GM21723 (cell line): ENCODE measurements at regions not wholly inside any gene's neighbourhood (a gene's known extent, or its start where the extent isn't known, plus 50 kb on each side); places are given as distances from the start of the nearest gene placed in this dataset.
"Not testable (repeated sequence)": the region's sequence is repeated elsewhere in the genome, so short reads cannot be mapped to it uniquely, and the experiment has no call there.

Source experiments
- ATAC-seq: cut with Tn5 transposase; IDR thresholded peaks from one replicate; pipeline ENCODE4 v1.9.1; 2021; ENCODE audit warnings: mild to moderate bottlenecking, moderate library complexity; ENCODE audit not compliant: unreplicated experiment

DNA sequence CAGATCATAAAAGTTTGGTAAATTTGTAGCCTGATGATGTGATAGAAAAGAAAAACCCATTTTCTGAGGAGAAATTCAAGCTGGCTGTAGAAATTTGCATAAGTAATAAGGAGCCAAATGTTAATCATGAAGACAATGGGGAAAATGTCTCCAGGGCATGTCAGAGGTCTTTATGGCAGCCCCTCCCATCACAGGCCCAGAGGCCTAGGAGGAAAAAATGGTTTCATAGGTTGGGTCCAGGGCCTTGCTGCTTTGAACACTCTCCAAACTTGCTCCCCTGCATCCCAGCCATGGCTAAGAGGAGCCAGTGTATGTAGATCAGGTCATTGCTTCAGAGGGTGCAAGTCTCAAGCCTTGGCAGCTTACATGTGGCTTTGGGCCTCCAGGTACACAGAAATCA, 903.9 kb upstream of the ADAMTS5 start:
- ATAC-seq = not testable (repeated sequence)

DNA sequence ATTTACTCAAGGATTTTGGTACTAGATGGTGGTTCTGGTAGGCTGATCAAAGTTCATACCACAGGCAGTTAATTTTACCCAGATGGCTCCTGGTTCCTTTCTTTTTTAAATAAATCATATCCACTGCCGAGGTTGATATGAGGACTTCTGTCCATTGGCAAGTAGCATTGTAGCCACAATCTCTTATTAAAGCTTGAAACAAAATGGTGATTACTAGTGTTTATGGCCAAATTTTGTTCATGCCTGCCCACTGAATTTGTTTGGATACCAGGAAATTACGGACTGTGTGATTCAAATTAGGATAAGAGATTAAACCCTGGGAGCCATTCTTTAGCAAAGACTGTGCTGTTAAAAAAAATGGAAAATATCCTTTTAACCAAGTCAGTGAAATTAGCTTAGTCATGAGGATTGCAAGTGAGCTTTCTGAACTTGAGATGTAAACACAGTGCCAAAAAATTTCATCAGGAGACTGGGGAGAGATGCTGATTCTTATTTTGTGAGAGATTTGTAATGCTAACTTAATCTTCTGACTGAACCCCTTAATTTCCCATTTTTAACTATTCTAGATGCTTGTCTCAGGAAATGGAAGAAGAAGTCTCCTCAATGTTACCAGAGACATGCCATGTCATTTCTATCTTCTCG, 893.5 kb upstream of the ADAMTS5 start:
- not testable (repeated sequence) for ATAC-seq

DNA sequence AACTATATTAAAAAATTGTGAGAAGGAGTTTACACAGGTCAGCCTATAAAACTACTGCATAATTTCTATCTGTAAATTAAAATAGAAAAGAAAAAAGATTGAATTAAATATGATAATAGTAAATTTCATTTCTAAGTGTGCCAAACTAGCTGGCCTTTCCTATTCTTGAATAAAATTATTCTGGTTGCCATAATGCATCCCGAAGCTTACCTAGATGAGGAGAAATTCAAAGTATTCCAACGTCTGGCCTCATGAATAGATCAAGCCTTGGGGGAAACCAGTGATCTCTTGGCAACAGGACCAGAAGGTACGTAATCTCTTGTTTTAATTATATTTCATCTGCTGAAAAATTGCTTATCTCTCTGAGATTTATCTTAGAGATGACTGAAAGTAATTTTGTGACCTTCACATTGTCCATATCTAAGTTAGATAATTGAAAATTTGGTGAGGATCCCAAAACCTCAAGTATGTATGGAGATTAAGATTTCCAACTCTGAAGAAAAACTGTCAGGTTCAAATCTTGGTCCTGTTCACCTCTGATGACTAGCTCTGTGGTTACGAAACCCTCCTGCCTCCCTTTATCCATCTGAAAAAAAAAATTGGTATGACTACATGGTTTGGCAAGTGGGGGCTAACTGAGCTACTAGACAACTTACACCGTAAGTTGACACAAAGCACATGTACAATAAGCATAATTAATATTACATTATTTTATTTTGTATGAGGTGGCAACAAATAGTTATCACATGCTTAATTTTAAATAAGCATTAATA, 891.4 kb upstream of the ADAMTS5 start:
- not testable (repeated sequence) for ATAC-seq

- not testable (repeated sequence) for ATAC-seq
Measured at GRCh38 chr21:27856988-27857387, 890.1 kb upstream of the ADAMTS5 start.

DNA sequence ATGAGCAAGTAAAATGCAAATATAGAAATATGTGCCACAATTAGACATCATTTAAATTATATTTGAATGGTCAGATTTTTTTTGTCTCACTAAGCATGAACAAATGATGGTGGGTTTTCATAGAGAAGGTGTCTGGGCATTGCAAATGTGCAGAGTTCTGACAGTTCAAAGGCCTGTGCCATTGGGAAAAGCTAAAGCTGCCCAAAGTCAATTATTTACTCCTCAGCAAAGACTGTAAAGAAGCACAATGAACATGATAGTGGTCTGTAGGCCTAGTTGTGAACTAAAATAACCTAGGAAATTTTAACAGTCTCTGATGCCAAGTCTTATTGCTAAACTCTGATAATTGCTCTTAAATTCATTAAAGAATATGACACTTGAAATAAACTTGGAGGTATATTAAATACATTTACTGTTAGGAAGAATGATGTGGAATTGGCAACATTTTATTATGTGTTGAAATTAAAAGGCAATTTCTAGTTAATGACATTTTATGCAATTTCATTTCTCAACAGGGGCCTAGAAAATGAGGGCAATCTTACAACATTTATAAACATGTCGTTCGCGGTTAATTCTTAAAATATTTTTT, 874.3 kb upstream of the ADAMTS5 start:
- ATAC-seq = no peak

- ATAC-seq = no peak
Measured at GRCh38 chr21:27840262-27840661, 873.4 kb upstream of the ADAMTS5 start.

DNA sequence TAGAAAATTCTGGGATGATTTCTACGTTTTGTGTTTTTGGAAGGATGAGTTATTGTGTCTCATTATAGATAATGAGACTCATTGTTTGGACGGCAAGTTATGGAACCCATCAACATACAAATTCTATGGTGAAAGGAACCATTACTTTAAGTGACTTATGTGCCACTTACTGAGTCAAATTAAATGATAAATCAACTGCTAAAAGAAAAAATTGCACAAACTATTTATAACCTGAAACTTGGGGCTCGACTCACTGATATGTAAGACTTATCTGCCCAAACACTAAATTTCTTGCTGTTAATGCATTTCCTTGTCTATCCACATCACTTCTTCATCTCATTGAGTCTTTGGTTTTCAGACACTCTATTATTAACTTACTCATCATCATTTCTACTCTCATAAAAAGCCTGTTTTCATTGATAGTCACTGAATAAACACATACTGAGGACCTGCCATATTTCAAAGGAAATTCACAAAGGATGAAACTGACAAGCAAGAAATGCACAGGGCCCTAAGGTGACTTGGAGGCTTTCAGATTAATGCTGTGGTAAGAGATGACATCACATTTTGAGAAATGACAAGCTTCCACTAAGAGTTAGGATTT, 872.7 kb upstream of the ADAMTS5 start:
- no peak for ATAC-seq

- ATAC-seq = no peak
Measured at GRCh38 chr21:27838573-27838972, 871.7 kb upstream of the ADAMTS5 start.

DNA sequence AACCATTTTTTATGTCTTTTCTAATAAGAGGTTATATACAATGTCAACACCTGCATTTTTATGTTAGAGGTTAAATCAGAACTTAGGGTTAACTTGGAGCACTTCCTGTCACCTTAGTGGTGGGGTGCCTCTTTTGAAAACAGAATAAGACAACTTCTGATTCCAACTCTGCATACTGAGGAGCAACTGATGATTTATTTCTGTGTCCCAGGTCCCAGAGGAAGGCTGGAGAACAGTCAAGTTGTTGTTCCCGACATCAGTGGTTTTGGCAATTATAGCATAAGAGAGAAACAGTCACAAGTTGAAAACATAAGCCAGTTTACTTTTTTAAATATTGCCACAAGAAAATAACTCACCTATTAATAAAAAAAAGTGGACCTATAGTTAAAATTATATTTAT, 871.0 kb upstream of the ADAMTS5 start:
- ATAC-seq = no peak

DNA sequence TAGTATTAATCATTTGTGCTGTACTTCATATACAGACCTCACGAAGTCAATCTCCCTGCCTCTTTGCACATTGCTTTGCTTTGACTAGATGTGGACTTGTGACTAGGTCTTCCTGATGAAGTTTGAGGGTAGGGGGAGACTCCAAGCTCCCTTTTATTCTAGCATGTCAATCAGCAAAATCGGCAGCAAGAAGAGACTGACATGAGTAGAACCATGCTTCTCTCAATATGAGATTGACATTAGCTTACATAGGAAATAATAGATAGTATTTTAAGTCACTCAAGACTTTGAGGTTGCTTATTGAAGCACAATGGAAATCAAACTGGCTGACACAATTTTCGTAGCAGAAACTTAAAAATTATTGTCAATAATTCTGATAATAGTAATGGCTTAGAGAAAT, 866.4 kb upstream of the ADAMTS5 start:
- ATAC-seq = no peak

DNA sequence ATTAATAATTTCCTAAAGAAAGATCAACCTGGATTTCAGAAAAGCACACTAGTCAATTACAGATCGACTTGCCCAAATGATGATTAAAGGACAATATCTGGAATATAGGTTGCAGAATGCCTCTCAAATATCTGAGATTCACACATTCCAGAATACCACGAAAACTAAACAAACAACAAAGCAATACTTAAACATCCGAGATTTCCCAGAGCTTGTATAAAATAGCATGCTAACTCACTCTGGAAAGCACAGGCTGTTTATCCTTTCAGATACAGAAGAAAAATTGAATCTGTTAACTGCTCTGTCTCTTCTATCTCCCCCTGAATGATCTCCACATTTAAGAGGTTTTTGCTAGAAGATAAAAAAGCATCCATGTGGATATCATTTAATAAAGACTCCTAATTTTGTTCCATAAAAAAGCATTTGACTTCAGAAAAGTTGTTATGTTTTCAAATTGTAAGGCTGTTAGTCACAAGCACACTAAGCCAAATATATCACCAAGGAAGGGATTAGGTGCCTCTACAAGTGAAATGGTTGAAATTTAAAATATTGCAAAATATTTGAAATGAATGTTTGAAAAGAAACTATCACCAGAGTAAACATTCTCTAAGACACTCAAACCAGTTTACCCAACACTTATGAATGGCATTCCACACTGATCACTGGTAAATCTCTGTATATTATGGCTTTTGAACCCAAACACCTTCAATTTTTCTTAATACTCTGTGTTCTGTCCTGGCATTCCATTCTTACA, 865.1 kb upstream of the ADAMTS5 start:
- ATAC-seq = no peak

GRCh38 chr21:27831177-27831576, 864.3 kb upstream of the ADAMTS5 start:
- no peak for ATAC-seq

DNA sequence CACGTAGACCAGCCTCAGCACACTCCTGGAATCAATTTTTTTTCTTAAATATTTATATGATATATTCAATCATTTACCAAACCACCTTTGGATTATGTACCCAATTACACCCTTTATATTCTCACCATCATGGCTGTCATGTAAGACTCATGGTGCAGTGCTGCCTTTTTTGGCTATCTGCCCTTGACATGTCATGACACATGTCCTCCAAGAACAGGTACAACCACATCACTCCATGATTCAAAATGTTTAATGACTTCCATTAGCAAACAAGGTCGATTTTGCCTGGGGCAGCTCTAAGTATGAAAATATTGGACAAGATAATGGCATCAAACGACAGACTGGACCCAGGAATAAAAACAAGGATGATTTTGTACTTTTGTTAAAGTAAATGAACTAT, 861.1 kb upstream of the ADAMTS5 start:
- ATAC-seq = no peak

GRCh38 chr21:27825035-27825434, 858.1 kb upstream of the ADAMTS5 start:
- ATAC-seq = no peak

DNA sequence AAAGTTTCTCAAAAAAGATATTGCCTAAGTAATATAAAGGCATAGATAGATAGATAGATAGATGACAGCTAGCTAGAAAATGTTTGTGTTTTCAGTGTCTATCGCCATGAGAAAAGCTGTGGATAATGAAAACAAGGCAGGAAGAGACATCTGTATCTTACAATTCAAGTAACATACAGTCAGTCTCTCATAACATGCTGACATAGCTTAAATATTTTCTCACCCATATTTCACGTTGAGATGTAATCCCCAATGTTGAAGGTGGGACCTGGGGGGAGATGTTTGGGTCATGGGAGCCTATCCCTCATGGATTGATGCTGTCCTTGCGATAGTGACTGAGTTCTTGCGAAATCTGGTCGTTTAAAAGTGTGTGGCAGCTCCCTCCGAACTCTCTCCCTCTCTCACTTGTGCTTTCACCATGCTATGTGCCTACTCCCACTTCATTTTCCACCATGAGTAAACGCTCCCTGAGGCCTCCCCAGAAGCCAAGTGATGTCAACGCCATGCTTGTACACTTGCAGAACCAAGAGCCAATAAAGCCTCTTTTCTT, 856.8 kb upstream of the ADAMTS5 start:
- no peak for ATAC-seq

GRCh38 chr21:27820342-27820741, 853.5 kb upstream of the ADAMTS5 start:
- no peak for ATAC-seq

DNA sequence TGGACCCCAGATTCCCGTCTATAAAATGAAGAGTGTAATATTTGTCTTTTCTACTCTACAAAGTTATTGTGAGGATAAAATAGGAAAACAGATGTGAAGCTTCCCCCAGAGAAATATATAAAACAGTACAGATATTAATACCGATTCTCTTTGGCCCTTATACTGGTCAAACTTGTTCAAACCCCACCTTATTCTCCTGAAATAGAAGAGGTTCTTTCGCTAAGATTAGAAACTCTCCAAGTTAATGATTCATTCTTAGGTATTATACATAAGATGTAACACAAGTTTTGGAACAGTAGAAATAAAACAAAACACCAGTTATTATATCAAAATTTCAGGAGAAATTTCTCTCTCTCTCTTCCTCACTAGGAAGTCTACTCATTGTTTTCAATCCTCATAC, 852.4 kb upstream of the ADAMTS5 start:
- no peak for ATAC-seq

DNA sequence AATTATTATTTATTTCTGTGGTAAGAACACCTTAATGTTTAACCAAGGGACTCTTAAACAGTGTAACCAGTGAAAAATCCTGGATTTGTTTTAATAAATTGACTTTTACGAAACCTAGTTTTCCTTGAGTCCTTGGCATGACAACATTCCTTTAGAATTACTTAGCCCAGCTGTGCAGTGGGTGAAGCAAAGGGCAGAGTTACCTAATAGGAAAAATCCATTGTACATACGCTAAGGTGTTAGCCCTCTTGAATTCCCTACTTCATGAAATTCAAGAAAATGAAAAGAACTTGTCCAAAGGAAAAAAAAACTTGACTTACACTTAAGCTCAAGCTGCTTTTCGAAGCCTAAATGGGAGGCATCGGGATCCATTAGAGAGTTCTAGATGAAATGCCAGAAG, 852.0 kb upstream of the ADAMTS5 start:
- ATAC-seq = no peak

DNA sequence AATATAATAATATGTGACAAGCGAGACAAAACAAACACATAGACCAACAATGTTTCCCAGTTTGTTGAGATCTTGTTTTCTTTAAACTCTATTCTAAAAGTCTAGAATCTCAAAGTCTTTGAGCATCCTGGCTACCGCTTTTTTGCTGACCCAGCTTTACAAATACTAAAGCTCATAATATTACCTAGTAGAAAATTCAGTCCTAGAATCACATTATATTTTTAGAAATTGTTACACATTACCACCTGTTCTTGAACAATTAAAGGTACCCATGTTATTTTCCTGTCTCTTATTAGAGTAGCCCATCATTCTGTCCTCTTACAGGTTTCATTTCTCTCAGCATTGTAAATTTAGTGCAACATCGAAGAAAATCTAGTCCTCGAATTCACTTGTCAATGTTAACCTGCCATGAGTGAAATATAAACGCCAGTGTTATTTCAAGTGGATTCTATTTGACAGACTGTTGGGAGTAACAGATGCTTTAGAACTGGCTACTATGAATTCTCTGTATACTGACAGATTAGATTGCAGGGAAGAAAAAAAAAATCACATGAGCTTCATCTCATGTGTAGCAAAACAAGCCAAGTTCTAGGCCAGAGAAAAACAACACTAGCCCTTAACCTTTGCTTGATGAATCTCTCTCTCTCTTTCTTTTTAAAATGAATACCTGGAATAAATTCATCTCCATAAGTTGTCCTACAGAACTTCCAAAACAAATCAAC, 851.2 kb upstream of the ADAMTS5 start:
- ATAC-seq = no peak

GRCh38 chr21:27817074-27817473, 850.2 kb upstream of the ADAMTS5 start:
- ATAC-seq = no peak
